ENCODE measurements at regions not wholly inside any gene's neighbourhood (a gene's known extent, or its start where the extent isn't known, plus 50 kb on each side); places are given as distances from the start of the nearest gene placed in this dataset.

DNA sequence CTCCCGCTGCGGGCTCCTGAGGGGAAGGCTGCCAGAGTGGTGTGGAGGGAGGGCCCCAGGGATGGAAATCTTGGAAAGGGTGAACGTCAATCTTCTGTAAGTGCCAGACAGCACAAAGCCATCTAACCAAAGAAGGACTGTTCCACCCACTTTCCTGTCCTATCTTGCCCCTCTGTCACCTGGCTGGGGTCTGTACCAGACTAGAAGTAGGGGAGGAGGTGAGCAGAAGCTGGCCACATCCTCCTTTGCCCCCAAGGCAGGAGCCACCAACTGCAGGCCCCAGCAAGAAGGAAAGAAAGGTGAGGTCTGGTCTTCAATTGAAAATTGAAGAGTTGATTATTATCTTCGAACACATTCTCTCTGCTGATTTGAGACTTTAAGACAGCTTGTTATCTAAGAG is 214.4 kb upstream of the LEF1 start:
- H3K27ac ChIP-seq, result no peak overlapping the region
- no peak overlapping the region for H3K4me2 ChIP-seq (ENCODE audit: low read length)
- H3K9ac ChIP-seq, result no peak overlapping the region
- no peaks in the 10 kb centered on the region for H3K36me3 ChIP-seq (ENCODE audit: control insufficient read depth, insufficient read depth, low read length)
- TF ChIP-seq CTCF (IDR thresholded peaks at IDR 0.05), result no peak
- H3K4me1 ChIP-seq, result no peaks in the 10 kb centered on the region
- H2AFZ ChIP-seq, result no peak overlapping the region
- H3K4me3 ChIP-seq (ENCODE audit: low read depth, low read length), result no peak overlapping the region
- H3K79me2 ChIP-seq, result no peaks in the 10 kb centered on the region
- no peaks in the 10 kb centered on the region for H3K27me3 ChIP-seq (ENCODE audit: control insufficient read depth, insufficient read depth, low read length)
- H3K9me3 ChIP-seq (ENCODE audit: control insufficient read depth, low read length), result no peaks in the 10 kb centered on the region

- no peak overlapping the region for H3K9ac ChIP-seq
- no peak for TF ChIP-seq CTCF (IDR thresholded peaks at IDR 0.05)
- H2AFZ ChIP-seq, result no peak overlapping the region
- H3K4me3 ChIP-seq (ENCODE audit: low read depth, low read length), result no peak overlapping the region
- H3K79me2 ChIP-seq, result no peaks in the 10 kb centered on the region
- H3K27ac ChIP-seq, result no peak overlapping the region
- no peaks in the 10 kb centered on the region for H3K9me3 ChIP-seq (ENCODE audit: control insufficient read depth, low read length)
- no peaks in the 10 kb centered on the region for H3K36me3 ChIP-seq (ENCODE audit: control insufficient read depth, insufficient read depth, low read length)
- H3K27me3 ChIP-seq (ENCODE audit: control insufficient read depth, insufficient read depth, low read length), result no peaks in the 10 kb centered on the region
- H3K4me2 ChIP-seq (ENCODE audit: low read length), result no peak overlapping the region
- no peaks in the 10 kb centered on the region for H3K4me1 ChIP-seq
Measured at GRCh38 chr4:108382751-108383150, 214.0 kb upstream of the LEF1 start.

DNA sequence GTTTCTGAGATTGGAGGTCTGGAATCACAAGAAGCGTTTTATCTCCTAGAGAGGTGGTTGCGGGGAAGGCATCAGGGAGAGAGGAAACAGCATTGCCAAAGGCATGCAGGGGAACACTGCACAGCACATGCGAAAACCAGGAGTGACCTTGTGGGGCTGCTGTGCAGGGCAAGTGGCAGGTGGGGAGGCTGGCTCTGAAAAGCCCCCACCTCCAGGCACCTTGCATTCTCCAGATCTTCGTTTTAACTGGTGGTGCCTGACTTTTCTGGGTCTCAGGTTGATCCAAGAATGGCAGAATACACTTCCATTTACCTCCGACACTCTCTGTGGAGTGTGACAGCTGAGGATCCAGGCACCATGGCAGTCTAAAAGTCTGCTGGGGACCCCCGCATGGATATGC is 209.4 kb upstream of the LEF1 start:
- Histone ChIP-seq H3K9me3 (ENCODE audit: control insufficient read depth, low read length) (no peaks in the 10 kb centered on the region), H3K27ac (no peak overlapping the region), H3K27me3 (ENCODE audit: control insufficient read depth, insufficient read depth, low read length) (no peaks in the 10 kb centered on the region), H3K4me2 (ENCODE audit: low read length) (no peak overlapping the region), H3K4me3 (ENCODE audit: low read depth, low read length) (no peak overlapping the region), H2AFZ (no peak overlapping the region), H3K36me3 (ENCODE audit: control insufficient read depth, insufficient read depth, low read length) (no peaks in the 10 kb centered on the region), H3K4me1 (no peaks in the 10 kb centered on the region), H3K79me2 (no peaks in the 10 kb centered on the region), H3K9ac (no peak overlapping the region)
- TF ChIP-seq CTCF (IDR thresholded peaks at IDR 0.05), result no peak

DNA sequence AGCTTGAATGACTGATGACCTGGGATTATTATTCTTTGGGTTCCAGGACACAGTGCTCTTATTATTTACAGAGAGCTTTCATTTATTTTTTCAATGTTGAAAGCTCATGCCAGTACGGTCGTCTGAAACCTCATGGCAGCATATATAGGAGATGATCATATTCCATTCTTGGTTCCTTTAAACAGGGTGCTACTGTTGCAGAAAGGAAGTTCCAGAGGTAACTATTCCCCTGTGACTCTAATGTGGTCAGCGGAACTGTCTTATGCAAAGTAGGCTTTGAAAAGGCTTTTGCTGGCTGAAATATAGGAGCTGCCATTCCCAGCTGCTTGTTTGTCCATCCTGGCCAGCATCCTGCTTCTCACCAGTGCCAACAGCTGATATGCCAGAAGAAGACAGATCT is 208.3 kb upstream of the LEF1 start:
- no peak overlapping the region for H3K4me3 ChIP-seq (ENCODE audit: low read depth, low read length)
- H2AFZ ChIP-seq, result no peak overlapping the region
- TF ChIP-seq CTCF (IDR thresholded peaks at IDR 0.05), result no peak
- H3K79me2 ChIP-seq, result no peaks in the 10 kb centered on the region
- H3K4me1 ChIP-seq, result no peaks in the 10 kb centered on the region
- H3K27ac ChIP-seq, result no peak overlapping the region
- no peak overlapping the region for H3K4me2 ChIP-seq (ENCODE audit: low read length)
- no peak overlapping the region for H3K9ac ChIP-seq
- no peaks in the 10 kb centered on the region for H3K27me3 ChIP-seq (ENCODE audit: control insufficient read depth, insufficient read depth, low read length)
- H3K9me3 ChIP-seq (ENCODE audit: control insufficient read depth, low read length), result no peaks in the 10 kb centered on the region
- H3K36me3 ChIP-seq (ENCODE audit: control insufficient read depth, insufficient read depth, low read length), result no peaks in the 10 kb centered on the region

DNA sequence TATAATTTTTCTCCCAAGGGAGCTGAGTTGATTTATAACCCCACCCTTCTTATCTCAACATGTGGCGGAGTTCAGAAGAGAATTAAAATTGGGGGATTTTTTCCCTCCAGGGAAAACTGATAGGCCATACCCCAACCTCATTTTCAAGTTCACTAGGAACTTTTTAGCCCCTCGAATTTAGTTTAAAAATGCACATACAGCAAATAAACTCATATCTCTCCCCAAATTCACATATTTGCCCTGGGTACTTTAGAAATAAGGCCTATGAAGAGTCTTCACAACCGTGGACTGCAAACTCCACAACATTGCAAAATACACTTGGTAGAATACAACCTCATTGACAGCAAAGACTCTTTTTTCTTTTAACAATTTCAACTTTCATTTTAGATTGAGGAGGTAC is 206.7 kb upstream of the LEF1 start:
- H3K27me3 ChIP-seq (ENCODE audit: control insufficient read depth, insufficient read depth, low read length), result no peaks in the 10 kb centered on the region
- H3K4me2 ChIP-seq (ENCODE audit: low read length), result no peak overlapping the region
- H3K4me3 ChIP-seq (ENCODE audit: low read depth, low read length), result no peak overlapping the region
- H3K9me3 ChIP-seq (ENCODE audit: control insufficient read depth, low read length), result no peaks in the 10 kb centered on the region
- no peak for TF ChIP-seq CTCF (IDR thresholded peaks at IDR 0.05)
- H2AFZ ChIP-seq, result no peak overlapping the region
- H3K79me2 ChIP-seq, result no peaks in the 10 kb centered on the region
- no peaks in the 10 kb centered on the region for H3K36me3 ChIP-seq (ENCODE audit: control insufficient read depth, insufficient read depth, low read length)
- no peak overlapping the region for H3K27ac ChIP-seq
- no peaks in the 10 kb centered on the region for H3K4me1 ChIP-seq
- H3K9ac ChIP-seq, result no peak overlapping the region
